HCT116 (cell line): ENCODE measurements at regions not wholly inside any gene's neighbourhood (a gene's known extent, or its start where the extent isn't known, plus 50 kb on each side); places are given as distances from the start of the nearest gene placed in this dataset.

Source experiments
- ATAC-seq: fragments of 200-7000 bp; cut with Tn5 transposase; 2 replicates; pipeline ENCODE4 v1.9.1; 2020; ENCODE audit warnings: mild to moderate bottlenecking, moderate library complexity
- BruUV-seq: library from RNA; stranded (reverse); fragments of 400-500 nt; replicated peaks from 2 replicates; lab custom pipeline; 2021; lab: Mats Ljungman, UMichigan
- CTCF ChIA-PET: fragments of 300-600 bp; sonication (Branson Sonifier 250); formaldehyde crosslinking; loops from one replicate; lab custom pipeline; 2021; ENCODE audit warnings: antibody characterized with exemption; lab: Charles Lee
- POLR2A ChIA-PET: fragments of 300-600, 350-600 bp; sonication (Branson Sonifier 250); formaldehyde crosslinking; loops from one replicate; lab custom pipeline; 2021; ENCODE audit warnings: antibody characterized with exemption; lab: Charles Lee
- RAD21 ChIA-PET, 2 experiments: fragments of 300-600 bp; sonication (Branson Sonifier 250); formaldehyde crosslinking; loops; one replicate each; lab custom pipeline; 2023; ENCODE audit warnings: low total read pairs in 2 of 2; ENCODE audit not compliant: uncharacterized antibody in 2 of 2, unreplicated experiment in 2 of 2, low non-redundant PET in 1 of 2; lab: Charles Lee
- DNase-seq: peaks from one replicate; pipeline ENCODE4 v3.0.0-alpha.2; 2010; ENCODE audit warnings: low read depth, low spot score
- H2AFZ ChIP-seq: fragments of 200-600 bp; shearing (Covaris generic), sonication (generic); 2 replicates; pipeline ENCODE4 v1.6.1; 2017; ENCODE audit warnings: low read depth, mixed run types, mixed read lengths, antibody characterized with exemption, low read length; ENCODE audit not compliant: poor library complexity, severe bottlenecking
- H3K27ac ChIP-seq: 2 replicates; pipeline ENCODE4 v1.5.1; 2012; ENCODE audit warnings: low read depth, low read length
- H3K27me3 ChIP-seq: fragments of 200-600 bp; sonication (generic); 2 replicates; pipeline ENCODE4 v1.6.1; 2016; ENCODE audit warnings: mixed run types, low read length, mixed read lengths; ENCODE audit not compliant: insufficient read depth
- H3K36me3 ChIP-seq, 2 experiments: fragments of 200-500 bp in 1 of 2; fragments of 200-600 bp in 1 of 2; sonication (Bioruptor generic) in 1 of 2; sonication (generic) in 1 of 2; 2 replicates each; pipeline versions ENCODE4 v1.5.1 to v1.6.1; 2014 to 2016; ENCODE audit warnings: low read length in 2 of 2, inconsistent platforms in 1 of 2, mixed read lengths in 1 of 2, mixed run types in 1 of 2; ENCODE audit not compliant: insufficient read depth in 2 of 2, control insufficient read depth in 1 of 2
- H3K4me1 ChIP-seq, 2 experiments: fragments of 200-600 bp in 1 of 2; sonication (generic) in 1 of 2; 2 replicates each; pipeline versions ENCODE4 v1.5.1 to v1.6.1; 2012 to 2017; ENCODE audit warnings: low read length in 2 of 2, inconsistent platforms in 1 of 2, mild to moderate bottlenecking in 1 of 2, mixed read lengths in 1 of 2, mixed run types in 1 of 2, moderate library complexity in 1 of 2; ENCODE audit not compliant: insufficient read depth in 2 of 2, control insufficient read depth in 1 of 2
- H3K4me2 ChIP-seq: fragments of 200-600 bp; sonication (generic); 2 replicates; pipeline ENCODE4 v1.6.1; 2017; ENCODE audit warnings: mixed run types, low read length, mixed read lengths
- H3K4me3 ChIP-seq, 2 experiments: fragments of 200-600 bp in 1 of 2; sonication (generic) in 1 of 2; replicated peaks in 1 of 2; 2 replicates each; pipeline ENCODE4 v1.5.1; 2011 to 2016; ENCODE audit warnings: low read length in 2 of 2, control low read depth in 1 of 2, low read depth in 1 of 2, mild to moderate bottlenecking in 1 of 2, mixed read lengths in 1 of 2, mixed run types in 1 of 2
- H3K79me2 ChIP-seq: fragments of 200-600 bp; sonication (generic); 2 replicates; pipeline ENCODE4 v1.6.1; 2017; ENCODE audit warnings: mild to moderate bottlenecking, mixed run types, low read length, moderate library complexity, mixed read lengths; ENCODE audit not compliant: insufficient read depth
- H3K9ac ChIP-seq: fragments of 200-600 bp; sonication (generic); 2 replicates; pipeline ENCODE4 v1.6.1; 2016; ENCODE audit warnings: low read length, mixed read lengths
- H3K9me2 ChIP-seq: fragments of 200-600 bp; sonication (generic), shearing (Covaris generic); 2 replicates; pipeline ENCODE4 v1.6.1; 2017; ENCODE audit warnings: mixed run types, mild to moderate bottlenecking, moderate library complexity; ENCODE audit not compliant: insufficient read depth
- H3K9me3 ChIP-seq, 2 experiments: fragments of 200-500 bp in 1 of 2; fragments of 200-600 bp in 1 of 2; sonication (Bioruptor generic) in 1 of 2; sonication (generic) in 1 of 2; 2 replicates each; pipeline ENCODE4 v1.6.1; 2014 to 2017; ENCODE audit warnings: low read length in 2 of 2, mixed read lengths in 2 of 2, inconsistent platforms in 1 of 2, low read depth in 1 of 2, mild to moderate bottlenecking in 1 of 2, mixed run types in 1 of 2, moderate library complexity in 1 of 2; ENCODE audit not compliant: control insufficient read depth in 1 of 2, insufficient read depth in 1 of 2
- H4K20me1 ChIP-seq: fragments of 200-600 bp; sonication (generic), shearing (Covaris generic); 2 replicates; pipeline ENCODE4 v1.6.1; 2017; ENCODE audit warnings: mixed run types, mild to moderate bottlenecking, moderate library complexity; ENCODE audit not compliant: insufficient read depth
- ATF3 ChIP-seq: IDR thresholded peaks from 2 replicates; pipeline ENCODE4 v1.6.1; 2012
- CEBPB ChIP-seq: IDR thresholded peaks from 2 replicates; pipeline ENCODE4 v1.6.1; 2012; ENCODE audit warnings: low read depth
- CTCF ChIP-seq, 3 experiments: fragments of 200-600 bp in 1 of 3; sonication (generic) in 1 of 3; IDR thresholded peaks in 2 of 3; conservative IDR thresholded peaks in 1 of 3; 2 replicates each; pipeline ENCODE4 v1.5.1; 2012 to 2017; ENCODE audit warnings: low read depth in 2 of 3, low read length in 2 of 3, antibody characterized with exemption in 1 of 3, borderline replicate concordance in 1 of 3, control low read depth in 1 of 3, mild to moderate bottlenecking in 1 of 3, mixed read lengths in 1 of 3, mixed run types in 1 of 3, moderate library complexity in 1 of 3; ENCODE audit not compliant: insufficient read depth in 1 of 3
- EGR1 ChIP-seq: IDR thresholded peaks from 2 replicates; pipeline ENCODE4 v1.6.1; 2012; ENCODE audit warnings: low read depth
- EZH2 ChIP-seq: fragments of 200-600 bp; sonication (generic); IDR thresholded peaks from 2 replicates; pipeline ENCODE4 v1.6.1; 2017; ENCODE audit warnings: antibody characterized with exemption, mixed run types
- EZH2phosphoT487 ChIP-seq: fragments of 200-600 bp; IDR thresholded peaks from 2 replicates; pipeline ENCODE4 v1.6.1; 2018; ENCODE audit warnings: antibody characterized with exemption, borderline replicate concordance
- FOSL1 ChIP-seq: IDR thresholded peaks from 2 replicates; pipeline ENCODE4 v1.6.1; 2012; ENCODE audit warnings: low read depth
- JUND ChIP-seq: IDR thresholded peaks from 2 replicates; pipeline ENCODE4 v1.6.1; 2012
- MAX ChIP-seq: IDR thresholded peaks from 2 replicates; pipeline ENCODE4 v1.6.1; 2012
- POLR2A ChIP-seq: IDR thresholded peaks from 2 replicates; pipeline ENCODE4 v1.7.0; 2011; ENCODE audit warnings: borderline replicate concordance; ENCODE audit not compliant: insufficient read depth, insufficient read length; ENCODE audit errors: extremely low read depth
- POLR2AphosphoS5 ChIP-seq: IDR thresholded peaks from 2 replicates; pipeline ENCODE4 v1.6.1; 2011; ENCODE audit warnings: mild to moderate bottlenecking, low read depth, low read length, moderate library complexity
- RAD21 ChIP-seq: IDR thresholded peaks from 2 replicates; pipeline ENCODE4 v1.6.1; 2012; ENCODE audit warnings: low read depth, mild to moderate bottlenecking
- SRF ChIP-seq: IDR thresholded peaks from 2 replicates; pipeline ENCODE4 v1.6.1; 2012; ENCODE audit warnings: low read depth
- TCF7L2 ChIP-seq: IDR thresholded peaks from 2 replicates; pipeline ENCODE4 v1.7.0; 2011; ENCODE audit warnings: borderline replicate concordance, inconsistent platforms; ENCODE audit not compliant: insufficient read depth, insufficient read length; ENCODE audit errors: extremely low read depth
- YY1 ChIP-seq: IDR thresholded peaks from 2 replicates; pipeline ENCODE4 v1.6.1; 2011; ENCODE audit warnings: low read length, low read depth, moderate library complexity, mild to moderate bottlenecking; ENCODE audit not compliant: insufficient replicate concordance; ENCODE audit errors: extremely low read depth
- ZBTB33 ChIP-seq: IDR thresholded peaks from 2 replicates; pipeline ENCODE4 v1.6.1; 2011; ENCODE audit warnings: mild to moderate bottlenecking, low read length, moderate library complexity; ENCODE audit not compliant: insufficient replicate concordance; ENCODE audit errors: extremely low read depth
- ZFX ChIP-seq: fragments of 450-650 bp; IDR thresholded peaks from 2 replicates; pipeline ENCODE4 v1.6.1; 2017
- ZNF274 ChIP-seq: fragments of 200-500 bp; sonication (Bioruptor generic); IDR thresholded peaks from 2 replicates; pipeline ENCODE4 v1.6.1; 2014; ENCODE audit warnings: mild to moderate bottlenecking, low read depth, low read length, inconsistent platforms
- intact Hi-C: fragments of 100-400 bp; cut with micrococcal nuclease; formaldehyde crosslinking; loops from 2 replicates; pipeline ENCODE4 v1.10.0; 2022

- Histone ChIP-seq H3K9me3 (peaks cover 11 to 24% of the 10 kb centered on the region in 2 experiments; a peak in 2 of 4 replicates), H3K9me2 (no peaks in the 10 kb centered on the region), H2AFZ (no peak overlapping the region), H3K9ac (no peak overlapping the region), H4K20me1 (no peaks in the 10 kb centered on the region), H3K4me2 (no peak overlapping the region), H3K27ac (no peak overlapping the region), H3K4me1 (no peaks in the 10 kb centered on the region), H3K27me3 (no peaks in the 10 kb centered on the region), H3K36me3 (no peaks in the 10 kb centered on the region), H3K4me3 (no peak overlapping the region), H3K79me2 (no peaks in the 10 kb centered on the region)
- no TSS peak for BruUV-seq
- intact Hi-C loops = no loop called here
- ChIA-PET POLR2A (no interaction called here), RAD21 (no interaction called here), CTCF (no interaction called here)
- ATAC-seq (no peak), DNase-seq (no peak)
- no peak for TF ChIP-seq SRF
- TF ChIP-seq CTCF (IDR thresholded peaks at IDR 0.05 in 2 of 3, conservative IDR thresholded peaks at IDR 0.05 in 1 of 3; ENCODE audit: borderline replicate concordance in 1 of 3, insufficient read depth in 1 of 3, low read depth in 2 of 3, low read length in 2 of 3) = no peak
- no peak for TF ChIP-seq JUND
- TF ChIP-seq ATF3 = no peak
- no peak for TF ChIP-seq POLR2A
- no peak for TF ChIP-seq EGR1
- TF ChIP-seq CEBPB = no peak
- no peak for TF ChIP-seq ZNF274
- no peak for TF ChIP-seq ZFX
- TF ChIP-seq POLR2AphosphoS5 = no peak
- TF ChIP-seq ZBTB33 = no peak
- TF ChIP-seq FOSL1 = no peak
- no peak for TF ChIP-seq TCF7L2
- TF ChIP-seq MAX = no peak
- TF ChIP-seq EZH2phosphoT487 = no peak
- no peak for TF ChIP-seq YY1
- TF ChIP-seq RAD21 = no peak
- TF ChIP-seq EZH2 = no peak
Observed at GRCh38 chr13:54165581-54166215, 1137.1 kb downstream of the OLFM4 start.
